ENCODE measurements at regions not wholly inside any gene's neighbourhood (a gene's known extent, or its start where the extent isn't known, plus 50 kb on each side); places are given as distances from the start of the nearest gene placed in this dataset.

GRCh38 chr7:41294556-41295454, 408.1 kb downstream of the INHBA start (continued):
- TF ChIP-seq POLR2AphosphoS5 (IDR thresholded peaks at IDR 0.05; ENCODE audit: low read depth) (no peak), EZH2 (IDR thresholded peaks at IDR 0.05; ENCODE audit: low read depth, unreplicated experiment) (no peak), STAT1 (IDR thresholded peaks at IDR 0.05; ENCODE audit: unreplicated experiment) (no peak), NANOG (IDR thresholded peaks at IDR 0.05; ENCODE audit: borderline replicate concordance) (no peak), EZH2phosphoT487 (IDR thresholded peaks at IDR 0.05; ENCODE audit: unreplicated experiment) (no peak)

- Mint-ChIP-seq H3K27me3 (ENCODE audit: insufficient read depth, low read depth, poor library complexity) (peaks cover 4% of the 10 kb centered on the region), H3K27ac (no peak overlapping the region), H3K4me3 (no peak overlapping the region), H3K4me1 (peaks cover 4% of the 10 kb centered on the region), H3K9me3 (peaks cover 18% of the 10 kb centered on the region; the same call in 2 of the 3 replicates), H3K36me3 (ENCODE audit: low read depth) (peaks cover 3% of the 10 kb centered on the region; the same call in 2 of the 3 replicates)
- no peaks in the 10 kb centered on the region for H3F3A ChIP-seq (replicated peaks; ENCODE audit: low read depth)
- no peaks in the 10 kb centered on the region for H3K79me2 ChIP-seq (replicated peaks; ENCODE audit: insufficient read depth)
- no peak overlapping the region for H2AFZ ChIP-seq
- DNase-seq (ENCODE audit: low spot score) (no peak), ATAC-seq (no peak)
- no peaks in the 10 kb centered on the region; the same call in 1 of the 2 replicates for H3K36me3 ChIP-seq (ENCODE audit: insufficient read depth)
- 0 out of 2 replicates have a peak, but pooled peaks cover 2% of the 10 kb centered on the region for H3K4me1 ChIP-seq (ENCODE audit: insufficient read depth)
- no peak overlapping the region for H3K27ac ChIP-seq (ENCODE audit: low read depth)
- no peaks in the 10 kb centered on the region for H4K20me1 ChIP-seq (replicated peaks; ENCODE audit: insufficient read depth)
- peaks cover 20% of the 10 kb centered on the region for H3K27me3 ChIP-seq (ENCODE audit: insufficient read depth)
- no peak overlapping the region for H3K4me2 ChIP-seq
- 0 out of 2 replicates have a peak, but pooled peaks cover 2% of the 10 kb centered on the region for H3K9me2 ChIP-seq (ENCODE audit: insufficient read depth)
- TF ChIP-seq EZH2 (IDR thresholded peaks at IDR 0.05; ENCODE audit: low read depth, unreplicated experiment) = no peak
- TF ChIP-seq CREB1 (CRISPR knock-in tag; IDR thresholded peaks at IDR 0.05; ENCODE audit: low read depth) = no peak
- no peak for TF ChIP-seq STAT1 (IDR thresholded peaks at IDR 0.05; ENCODE audit: unreplicated experiment)
- TF ChIP-seq POLR2AphosphoS5 (IDR thresholded peaks at IDR 0.05; ENCODE audit: low read depth) = no peak
- TF ChIP-seq ETS1 (IDR thresholded peaks at IDR 0.05) = no peak
- no peak for TF ChIP-seq ZNF462 (CRISPR knock-in tag; IDR thresholded peaks at IDR 0.05)
- H3K4me3 ChIP-seq = no peak overlapping the region
Observed at GRCh38 chr7:41292487-41292886, 410.4 kb downstream of the INHBA start.

Data from GM23338 (cell line).